GM12878 (cell line): ENCODE measurements at regions not wholly inside any gene's neighbourhood (a gene's known extent, or its start where the extent isn't known, plus 50 kb on each side); places are given as distances from the start of the nearest gene placed in this dataset.

ENCODE experiments used
- ATAC-seq: fragments of 200-7000 bp; cut with Tn5 transposase; 3 replicates; pipeline ENCODE4 v1.9.1; 2020; ENCODE audit warnings: mild to moderate bottlenecking, moderate library complexity
- BruUV-seq: library from RNA; stranded (reverse); fragments of 400-500 nt; replicated peaks from 2 replicates; lab custom pipeline; 2021; lab: Mats Ljungman, UMichigan
- CTCF ChIA-PET: fragments of 300-600 bp; sonication (Branson Sonifier 250); formaldehyde crosslinking; extraction: SDS; loops from one replicate; lab custom pipeline; 2021; ENCODE audit warnings: inconsistent platforms; lab: Yijun Ruan, JAX
- POLR2A ChIA-PET: fragments of 350-600 bp; formaldehyde crosslinking; extraction: SDS; loops from one replicate; lab custom pipeline; 2021; ENCODE audit warnings: inconsistent platforms; lab: Charles Lee
- RAD21 ChIA-PET: fragments of 300-600 bp; sonication (Branson Sonifier 250); formaldehyde crosslinking; loops from one replicate; lab custom pipeline; 2023; ENCODE audit warnings: antibody characterized with exemption; ENCODE audit not compliant: unreplicated experiment; lab: Charles Lee
- SMC1A ChIA-PET: fragments of 300-600 bp; sonication (Branson Sonifier 250); formaldehyde crosslinking; loops from one replicate; lab custom pipeline; 2023; ENCODE audit not compliant: unreplicated experiment, uncharacterized antibody; lab: Charles Lee
- DNase-seq: peaks from one replicate; pipeline ENCODE4 v3.0.0-alpha.2; 2011; ENCODE audit warnings: low read depth, low spot score
- FAIRE-seq: peaks from 3 replicates; lab custom pipeline; 2011; peaks lifted over from hg19 to GRCh38; lab: Jason Lieb, UNC
- H2AFZ ChIP-seq: 2 replicates; pipeline ENCODE4 v1.6.0; 2011; ENCODE audit warnings: low read depth, low read length, control low read depth; ENCODE audit not compliant: control insufficient read depth
- H3K27ac ChIP-seq: 2 replicates; pipeline ENCODE4 v1.5.1; 2011; ENCODE audit warnings: control low read depth; ENCODE audit not compliant: control insufficient read depth, insufficient read depth
- H3K27me3 ChIP-seq, 2 experiments: replicated peaks in 1 of 2; 2 replicates each; pipeline versions ENCODE4 v1.6.0 to v1.6.1; 2011; ENCODE audit warnings: low read length in 1 of 2; ENCODE audit not compliant: control insufficient read depth in 2 of 2, insufficient read depth in 2 of 2
- H3K36me3 ChIP-seq, 2 experiments: 2 replicates each; pipeline ENCODE4 v1.5.1; 2011; ENCODE audit warnings: low read length in 1 of 2; ENCODE audit not compliant: control insufficient read depth in 2 of 2, insufficient read depth in 2 of 2
- H3K4me1 ChIP-seq: 2 replicates; pipeline ENCODE4 v1.6.1; 2011; ENCODE audit warnings: mild to moderate bottlenecking, low read length, moderate library complexity, mixed read lengths; ENCODE audit not compliant: control insufficient read depth, insufficient read depth
- H3K4me2 ChIP-seq: 2 replicates; pipeline ENCODE4 v1.6.0; 2011; ENCODE audit warnings: control low read depth; ENCODE audit not compliant: control insufficient read depth, insufficient read depth
- H3K4me3 ChIP-seq: fragments of 200-600 bp; sonication (generic); 2 replicates; pipeline ENCODE4 v1.5.1; 2016
- H3K79me2 ChIP-seq: 2 replicates; pipeline ENCODE4 v1.6.0; 2011; ENCODE audit warnings: low read length; ENCODE audit not compliant: control insufficient read depth, insufficient read depth
- H3K9ac ChIP-seq: 2 replicates; pipeline ENCODE4 v1.8.0; 2011; ENCODE audit warnings: low read length, control low read depth, mixed read lengths; ENCODE audit not compliant: control insufficient read depth, insufficient read depth
- H3K9me3 ChIP-seq: replicated peaks from 3 replicates; pipeline ENCODE4 v1.5.1; 2011; ENCODE audit warnings: mild to moderate bottlenecking, low read length; ENCODE audit not compliant: control insufficient read depth, insufficient read depth
- H4K20me1 ChIP-seq: 2 replicates; pipeline ENCODE4 v1.6.0; 2011; ENCODE audit not compliant: control insufficient read depth, insufficient read depth
- BHLHE40 ChIP-seq, 2 experiments: fragments of 450-650 bp in 1 of 2; IDR thresholded peaks; 2 replicates each; pipeline ENCODE4 v1.6.1; 2011 to 2017; ENCODE audit warnings: low read depth in 2 of 2, borderline replicate concordance in 1 of 2, improper control_type of control experiment in 1 of 2, low read length in 1 of 2, mild to moderate bottlenecking in 1 of 2
- CHD2 ChIP-seq: IDR thresholded peaks from 2 replicates; pipeline ENCODE4 v1.6.1; 2011; ENCODE audit warnings: low read depth, low read length, improper control_type of control experiment, borderline replicate concordance
- CREB1 ChIP-seq: IDR thresholded peaks from 2 replicates; pipeline ENCODE4 v1.6.1; 2012; ENCODE audit warnings: low read depth, mild to moderate bottlenecking, inconsistent platforms
- CREM ChIP-seq: IDR thresholded peaks from 2 replicates; pipeline ENCODE4 v1.6.1; 2014; ENCODE audit warnings: antibody characterized with exemption, low read depth
- EGR1 ChIP-seq, 2 experiments: IDR thresholded peaks; 1 replicate in 1 of 2; 2 replicates in 1 of 2; pipeline ENCODE4 v1.6.1; 2011 to 2012; ENCODE audit warnings: low read depth in 2 of 2, low read length in 2 of 2, borderline replicate concordance in 1 of 2, mild to moderate bottlenecking in 1 of 2, moderate library complexity in 1 of 2
- ETV6 ChIP-seq, 2 experiments: fragments of 450-650 bp in 1 of 2; IDR thresholded peaks in 1 of 2; conservative IDR thresholded peaks in 1 of 2; 2 replicates each; pipeline ENCODE4 v1.6.1; 2014; ENCODE audit warnings: antibody characterized with exemption in 1 of 2, borderline replicate concordance in 1 of 2, low read depth in 1 of 2, mild to moderate bottlenecking in 1 of 2, moderate library complexity in 1 of 2
- FOS ChIP-seq: IDR thresholded peaks from 3 replicates; pipeline ENCODE4 v1.6.1; 2011; ENCODE audit warnings: borderline replicate concordance; ENCODE audit not compliant: insufficient read length; ENCODE audit errors: extremely low read depth
- HDAC2 ChIP-seq: fragments of 200-600 bp; sonication (generic); IDR thresholded peaks from 2 replicates; pipeline ENCODE4 v1.6.1; 2017
- IKZF2 ChIP-seq, 2 experiments: fragments of 450-650 bp; IDR thresholded peaks; 2 replicates each; pipeline ENCODE4 v1.6.1; 2017; ENCODE audit warnings: mild to moderate bottlenecking in 2 of 2, moderate library complexity in 2 of 2
- JUND ChIP-seq: IDR thresholded peaks from 2 replicates; pipeline ENCODE4 v1.6.1; 2012; ENCODE audit warnings: low read depth, mild to moderate bottlenecking, low read length, improper control_type of control experiment, moderate library complexity
- MTA3 ChIP-seq: IDR thresholded peaks from 2 replicates; pipeline ENCODE4 v1.6.1; 2012; ENCODE audit warnings: low read length, inconsistent platforms, borderline replicate concordance
- SIN3A ChIP-seq: IDR thresholded peaks from 2 replicates; pipeline ENCODE4 v1.6.1; 2012; ENCODE audit warnings: low read depth, low read length, improper control_type of control experiment
- SMAD5 ChIP-seq: IDR thresholded peaks from 2 replicates; pipeline ENCODE4 v1.6.1; 2016; ENCODE audit warnings: antibody characterized with exemption, low read depth
- ZNF274 ChIP-seq: IDR thresholded peaks from one replicate; pipeline ENCODE4 v1.8.0; 2011; ENCODE audit not compliant: insufficient read length, insufficient read depth
- WGBS: methylation state at CpG from one replicate; pipeline ENCODE4 v1.1.6; 2016; ENCODE audit warnings: low lambda C conversion rate; ENCODE audit not compliant: insufficient replicate concordance, insufficient coverage; ENCODE audit errors: missing lambda C conversion rate; 5-methylcytosine and 5-hydroxymethylcytosine counted together
- in situ Hi-C: fragments of 300-500 bp; cut with MboI; formaldehyde crosslinking; loops from 9 replicates; pipeline ENCODE4 v1.14.3; 2018; ENCODE audit warnings: mixed read lengths
- intact Hi-C: fragments of 100-400 bp; cut with micrococcal nuclease; formaldehyde crosslinking; loops from one replicate; pipeline ENCODE4 v1.14.2; 2022; ENCODE audit not compliant: unreplicated experiment
- TF ChIP-seq, protein P1 (sequence below): fragments of 450-650 bp; IDR thresholded peaks from 2 replicates; pipeline ENCODE4 v1.6.1; 2017; ENCODE audit warnings: borderline replicate concordance
- TF ChIP-seq, protein P2 (sequence below): IDR thresholded peaks from 2 replicates; pipeline ENCODE4 v1.6.1; 2012; ENCODE audit warnings: low read length, inconsistent platforms

DNA sequence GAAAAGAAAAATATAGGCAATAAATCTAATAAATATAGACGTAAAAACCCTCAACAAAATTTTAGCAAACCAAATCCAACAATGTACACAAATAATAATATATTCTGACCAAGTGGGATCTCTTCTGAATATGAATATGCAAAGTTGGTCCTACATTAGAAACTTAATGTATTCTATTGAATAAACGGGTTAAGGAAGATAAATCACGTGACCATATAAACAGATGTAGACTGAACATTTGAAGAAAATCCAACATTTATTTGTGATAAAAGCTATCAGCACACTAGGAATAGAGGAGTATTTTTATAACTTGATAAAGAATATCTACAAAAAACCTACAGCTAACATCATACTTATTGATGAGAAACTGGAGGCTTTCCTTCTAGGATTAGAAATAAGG, 502.8 kb upstream of the KIF2B start:
- no peak for DNase-seq
- Histone ChIP-seq H3K36me3 (no peaks in the 10 kb centered on the region), H3K27ac (no peak overlapping the region), H3K9ac (no peak overlapping the region), H3K4me1 (no peaks in the 10 kb centered on the region), H3K4me2 (no peak overlapping the region), H3K27me3 (no peaks in the 10 kb centered on the region), H3K9me3 (no peaks in the 10 kb centered on the region), H3K79me2 (no peaks in the 10 kb centered on the region), H3K4me3 (no peak overlapping the region), H2AFZ (no peak overlapping the region), H4K20me1 (no peaks in the 10 kb centered on the region)
- ChIA-PET RAD21 (no interaction called here), CTCF (no interaction called here), SMC1A (no interaction called here), POLR2A (no interaction called here)
- ATAC-seq: no peak
- in situ Hi-C loops: no loop called here
- intact Hi-C loops: no loop called here
- TF ChIP-seq, protein P1, sequence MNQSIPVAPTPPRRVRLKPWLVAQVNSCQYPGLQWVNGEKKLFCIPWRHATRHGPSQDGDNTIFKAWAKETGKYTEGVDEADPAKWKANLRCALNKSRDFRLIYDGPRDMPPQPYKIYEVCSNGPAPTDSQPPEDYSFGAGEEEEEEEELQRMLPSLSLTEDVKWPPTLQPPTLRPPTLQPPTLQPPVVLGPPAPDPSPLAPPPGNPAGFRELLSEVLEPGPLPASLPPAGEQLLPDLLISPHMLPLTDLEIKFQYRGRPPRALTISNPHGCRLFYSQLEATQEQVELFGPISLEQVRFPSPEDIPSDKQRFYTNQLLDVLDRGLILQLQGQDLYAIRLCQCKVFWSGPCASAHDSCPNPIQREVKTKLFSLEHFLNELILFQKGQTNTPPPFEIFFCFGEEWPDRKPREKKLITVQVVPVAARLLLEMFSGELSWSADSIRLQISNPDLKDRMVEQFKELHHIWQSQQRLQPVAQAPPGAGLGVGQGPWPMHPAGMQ: no peak
- TF ChIP-seq SIN3A: no peak
- no peak for TF ChIP-seq SMAD5
- TF ChIP-seq JUND: no peak
- no peak for TF ChIP-seq ETV6 (conservative IDR thresholded peaks at IDR 0.05 in 1 of 2, IDR thresholded peaks at IDR 0.05 in 1 of 2; ENCODE audit: borderline replicate concordance in 1 of 2, low read depth in 1 of 2)
- TF ChIP-seq ZNF274: no peak
- no peak for TF ChIP-seq CREB1
- no peak for TF ChIP-seq BHLHE40 (IDR thresholded peaks at IDR 0.05; ENCODE audit: borderline replicate concordance in 1 of 2, low read depth in 2 of 2, low read length in 1 of 2)
- TF ChIP-seq IKZF2 (IDR thresholded peaks at IDR 0.05): no peak
- TF ChIP-seq, protein P2, sequence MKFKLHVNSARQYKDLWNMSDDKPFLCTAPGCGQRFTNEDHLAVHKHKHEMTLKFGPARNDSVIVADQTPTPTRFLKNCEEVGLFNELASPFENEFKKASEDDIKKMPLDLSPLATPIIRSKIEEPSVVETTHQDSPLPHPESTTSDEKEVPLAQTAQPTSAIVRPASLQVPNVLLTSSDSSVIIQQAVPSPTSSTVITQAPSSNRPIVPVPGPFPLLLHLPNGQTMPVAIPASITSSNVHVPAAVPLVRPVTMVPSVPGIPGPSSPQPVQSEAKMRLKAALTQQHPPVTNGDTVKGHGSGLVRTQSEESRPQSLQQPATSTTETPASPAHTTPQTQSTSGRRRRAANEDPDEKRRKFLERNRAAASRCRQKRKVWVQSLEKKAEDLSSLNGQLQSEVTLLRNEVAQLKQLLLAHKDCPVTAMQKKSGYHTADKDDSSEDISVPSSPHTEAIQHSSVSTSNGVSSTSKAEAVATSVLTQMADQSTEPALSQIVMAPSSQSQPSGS: no peak
- no peak for TF ChIP-seq FOS
- TF ChIP-seq MTA3: no peak
- no peak for TF ChIP-seq HDAC2
- no peak for TF ChIP-seq CREM
- TF ChIP-seq EGR1 (IDR thresholded peaks at IDR 0.05; ENCODE audit: borderline replicate concordance in 1 of 2, low read depth in 2 of 2, low read length in 2 of 2): no peak
- no peak for TF ChIP-seq CHD2
- no TSS peak for BruUV-seq
- FAIRE-seq: no peak
- WGBS: 36% methylated on average over 3 of the region's 3 CpGs
